IPS-18c (cell line): ENCODE measurements at regions not wholly inside any gene's neighbourhood (a gene's known extent, or its start where the extent isn't known, plus 50 kb on each side); places are given as distances from the start of the nearest gene placed in this dataset.

Source experiments
- H3K4me3 ChIP-seq: 2 replicates; pipeline ENCODE4 v1.7.0; 2013; ENCODE audit warnings: low read depth, mild to moderate bottlenecking, low read length, moderate library complexity; ENCODE audit not compliant: insufficient read depth
- H3K9me3 ChIP-seq: one replicate; pipeline ENCODE4 v1.6.1; 2013; ENCODE audit warnings: mild to moderate bottlenecking, low read length, moderate library complexity; ENCODE audit not compliant: control insufficient read depth, insufficient read depth

DNA sequence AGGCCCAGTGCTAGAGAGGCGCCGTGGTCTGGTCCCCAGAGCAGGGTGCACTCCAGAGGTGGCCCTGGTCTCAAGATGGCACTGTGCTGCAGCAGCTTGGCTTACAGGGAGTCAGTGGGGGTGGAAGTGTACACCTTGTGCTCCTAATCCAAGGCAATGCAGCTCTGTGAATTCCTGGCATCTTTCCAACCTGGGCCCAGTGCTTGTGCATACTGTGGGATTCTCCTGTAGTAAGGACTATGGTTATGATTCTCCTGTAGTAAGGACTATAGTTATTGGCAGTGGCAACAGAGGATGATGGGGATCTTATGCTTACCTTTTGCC lies 616.7 kb upstream of the REG3G start:
- no peaks in the 10 kb centered on the region for H3K9me3 ChIP-seq

DNA sequence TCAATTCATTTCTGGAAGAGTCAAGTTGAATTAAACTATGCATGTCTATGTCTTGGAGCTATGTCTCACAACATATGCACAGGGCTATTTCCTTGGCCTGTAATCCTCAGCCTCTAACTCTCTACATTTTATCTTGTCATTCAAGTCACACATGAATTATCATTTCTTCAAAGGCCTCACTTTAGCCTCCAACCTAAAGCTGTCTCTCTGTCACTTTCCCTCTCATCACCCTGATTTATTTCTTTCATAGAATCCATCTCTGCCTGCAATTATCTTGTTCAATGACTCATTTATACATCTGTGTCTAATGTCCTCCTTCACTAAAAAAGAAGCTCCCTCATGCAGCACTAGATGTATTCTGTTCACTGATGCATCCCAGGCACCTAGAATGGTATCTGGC lies 614.2 kb upstream of the REG3G start:
- Histone ChIP-seq H3K4me3 (no peak overlapping the region), H3K9me3 (no peaks in the 10 kb centered on the region)

More for the DNA sequence above, 616.7 kb upstream of the REG3G start:
- H3K4me3 ChIP-seq: no peak overlapping the region

- Histone ChIP-seq H3K9me3 (no peaks in the 10 kb centered on the region), H3K4me3 (no peak overlapping the region)
Measured at GRCh38 chr2:78416625-78417300, 608.7 kb upstream of the REG3G start.

- H3K4me3 ChIP-seq: no peak overlapping the region
- H3K9me3 ChIP-seq: no peaks in the 10 kb centered on the region
Measured at GRCh38 chr2:78417355-78417754, 608.1 kb upstream of the REG3G start.

DNA sequence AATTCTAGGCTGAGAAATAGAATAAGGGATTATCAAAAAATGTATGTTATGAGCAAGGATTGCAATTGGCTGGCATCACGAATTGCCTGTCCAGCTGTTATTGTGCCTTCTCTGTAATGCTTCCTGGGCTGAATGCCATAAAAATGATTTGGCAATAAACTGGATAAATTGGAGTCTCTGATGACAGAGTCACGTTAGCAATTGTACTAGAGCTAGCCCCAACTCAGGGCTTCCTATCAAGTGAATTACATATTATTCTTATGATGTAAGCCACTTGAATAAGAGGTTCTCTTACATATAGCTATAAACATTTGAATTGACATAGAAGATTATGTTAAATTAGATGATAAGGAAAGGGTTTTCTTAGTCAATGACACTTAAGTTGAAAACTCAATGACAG lies 607.5 kb upstream of the REG3G start:
- H3K9me3 ChIP-seq: no peaks in the 10 kb centered on the region
- no peak overlapping the region for H3K4me3 ChIP-seq

DNA sequence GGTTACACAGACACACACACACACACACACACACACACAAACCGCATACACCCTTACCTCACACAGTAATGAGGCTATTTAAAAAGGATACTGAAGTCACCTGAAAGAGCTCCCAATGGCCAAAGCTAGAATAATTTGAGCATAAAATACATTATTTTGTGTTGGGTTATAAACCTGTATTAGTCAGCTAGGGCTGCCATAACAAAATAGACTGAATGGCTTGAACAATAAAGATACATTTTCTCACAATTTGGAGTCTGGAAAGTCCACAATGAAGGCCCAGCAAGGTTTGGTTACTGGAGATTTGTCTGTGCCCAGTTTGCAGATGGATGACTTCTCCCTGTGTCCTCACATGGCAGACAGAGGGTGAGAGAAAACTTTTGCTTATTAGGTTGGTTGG lies 605.4 kb upstream of the REG3G start:
- H3K9me3 ChIP-seq: no peaks in the 10 kb centered on the region
- H3K4me3 ChIP-seq: no peak overlapping the region

DNA sequence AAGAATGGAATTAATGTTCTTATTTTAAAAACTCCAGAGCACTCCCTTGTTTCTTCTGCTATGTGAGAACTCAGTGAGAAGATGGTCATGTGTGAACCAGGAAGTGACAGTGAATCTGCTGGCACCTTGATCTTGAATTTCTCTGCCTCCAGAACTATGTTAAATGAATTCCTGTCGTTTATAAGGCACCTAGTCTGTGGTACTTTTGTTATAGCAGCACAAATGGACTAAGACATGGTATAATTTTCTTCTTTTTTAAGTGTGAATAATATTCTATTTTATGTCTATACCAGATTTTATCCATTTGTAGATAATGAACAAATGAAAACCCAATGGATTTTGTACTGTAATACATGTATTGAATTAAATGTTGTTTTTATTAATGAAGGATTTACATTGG lies 601.9 kb upstream of the REG3G start:
- Histone ChIP-seq H3K9me3 (no peaks in the 10 kb centered on the region), H3K4me3 (no peak overlapping the region)

DNA sequence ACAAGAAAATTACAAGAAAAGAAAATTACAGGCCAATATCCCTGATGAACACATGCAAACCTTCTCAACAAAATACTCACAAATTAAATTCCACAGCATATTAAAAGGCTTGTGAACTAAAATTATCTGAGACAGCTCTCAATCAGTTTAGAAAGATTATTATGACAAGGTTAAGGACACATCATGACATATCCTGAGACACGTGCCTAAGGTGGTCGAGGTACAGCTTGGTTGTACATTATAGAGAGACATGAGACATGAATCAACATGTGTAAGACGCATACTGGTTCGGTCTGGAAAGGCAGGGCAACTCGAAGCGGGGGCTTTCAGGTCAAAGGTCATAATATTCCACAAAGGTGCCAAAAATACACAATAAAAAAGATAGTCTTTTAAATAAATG lies 598.3 kb upstream of the REG3G start:
- no peaks in the 10 kb centered on the region for H3K9me3 ChIP-seq
- no peak overlapping the region for H3K4me3 ChIP-seq

DNA sequence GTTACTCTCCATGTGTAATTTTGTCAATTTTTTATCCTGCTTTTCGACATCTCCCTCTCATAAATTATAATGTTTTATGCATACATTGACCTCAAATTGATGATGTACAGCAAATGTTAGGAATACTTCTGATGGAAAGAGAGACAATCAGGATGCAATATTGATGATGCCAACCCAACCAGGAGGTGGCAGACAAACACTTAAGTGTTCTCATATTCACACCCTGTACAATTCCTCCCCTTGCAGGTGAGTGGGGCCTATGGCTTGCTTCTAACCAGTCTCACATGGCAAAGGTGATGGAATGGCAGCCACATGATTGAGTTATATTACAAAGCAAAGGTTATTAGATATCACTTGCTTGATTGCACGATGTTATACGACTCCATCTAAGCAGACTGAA lies 594.3 kb upstream of the REG3G start:
- H3K9me3 ChIP-seq: no peaks in the 10 kb centered on the region

DNA sequence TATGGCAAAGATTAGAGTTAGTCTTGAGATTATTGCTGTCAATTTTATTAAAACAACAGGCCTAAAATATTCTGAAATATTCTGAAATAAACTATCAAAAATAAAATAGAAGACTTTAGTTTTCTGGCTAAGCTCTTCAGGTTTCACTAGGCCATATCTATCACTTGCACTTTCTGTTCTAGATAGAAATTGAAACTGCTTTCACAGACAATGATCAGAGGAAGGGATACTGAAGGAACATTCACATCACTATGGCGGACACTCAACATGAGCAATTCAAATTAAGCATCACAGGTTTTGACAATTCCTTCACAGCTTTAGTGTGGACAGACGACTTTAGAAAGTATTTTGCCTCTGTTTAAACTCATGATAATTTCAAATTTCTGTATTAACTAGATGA lies 586.4 kb upstream of the REG3G start:
- H3K4me3 ChIP-seq: no peak overlapping the region
- H3K9me3 ChIP-seq: no peaks in the 10 kb centered on the region

More for the DNA sequence above, 594.3 kb upstream of the REG3G start:
- H3K4me3 ChIP-seq: no peak overlapping the region

DNA sequence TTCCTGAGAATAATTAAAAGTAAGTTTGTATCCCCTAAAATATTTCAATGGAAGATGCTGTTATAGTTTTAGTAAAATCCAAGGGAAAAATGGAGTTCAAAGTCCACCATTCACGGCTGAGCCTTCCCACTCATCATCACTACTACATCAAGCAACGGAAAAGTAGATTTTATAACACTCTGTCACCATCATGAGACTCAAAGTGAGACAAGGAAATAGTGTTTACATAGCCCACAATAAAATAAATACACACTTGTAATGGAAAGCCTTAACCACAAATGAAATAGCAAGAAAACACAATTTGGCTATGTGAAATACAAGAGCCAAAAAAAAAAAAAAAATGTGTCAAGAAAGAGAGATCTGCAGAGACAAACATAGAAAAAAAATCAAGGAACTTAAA lies 569.9 kb upstream of the REG3G start:
- no peak overlapping the region for H3K4me3 ChIP-seq
- no peaks in the 10 kb centered on the region for H3K9me3 ChIP-seq

DNA sequence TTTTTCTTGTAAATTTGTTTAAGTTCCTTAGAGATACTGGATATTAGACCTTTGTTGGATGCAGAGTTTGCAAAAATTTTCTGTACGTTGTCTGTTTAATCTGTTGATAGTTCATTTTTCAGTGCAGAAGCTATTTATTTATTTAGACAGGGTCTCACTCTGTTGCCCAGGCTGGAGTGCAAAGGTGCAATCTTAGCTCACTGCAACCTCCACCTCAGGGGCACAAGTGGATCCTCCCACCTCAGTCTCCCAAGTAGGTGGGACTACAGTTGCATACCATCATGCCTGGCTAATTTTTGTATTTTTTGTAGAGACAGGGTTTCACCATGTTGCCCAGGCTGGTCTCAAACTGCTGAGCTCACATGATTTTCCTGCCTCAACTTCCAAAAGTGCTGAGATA lies 568.2 kb upstream of the REG3G start:
- Histone ChIP-seq H3K9me3 (no peaks in the 10 kb centered on the region), H3K4me3 (no peak overlapping the region)

- H3K9me3 ChIP-seq: no peaks in the 10 kb centered on the region
- no peak overlapping the region for H3K4me3 ChIP-seq
Measured at GRCh38 chr2:78465707-78466106, 559.8 kb upstream of the REG3G start.

GRCh38 chr2:78476619-78477229 lies 548.8 kb upstream of the REG3G start:
- no peaks in the 10 kb centered on the region for H3K9me3 ChIP-seq
- no peak overlapping the region for H3K4me3 ChIP-seq

DNA sequence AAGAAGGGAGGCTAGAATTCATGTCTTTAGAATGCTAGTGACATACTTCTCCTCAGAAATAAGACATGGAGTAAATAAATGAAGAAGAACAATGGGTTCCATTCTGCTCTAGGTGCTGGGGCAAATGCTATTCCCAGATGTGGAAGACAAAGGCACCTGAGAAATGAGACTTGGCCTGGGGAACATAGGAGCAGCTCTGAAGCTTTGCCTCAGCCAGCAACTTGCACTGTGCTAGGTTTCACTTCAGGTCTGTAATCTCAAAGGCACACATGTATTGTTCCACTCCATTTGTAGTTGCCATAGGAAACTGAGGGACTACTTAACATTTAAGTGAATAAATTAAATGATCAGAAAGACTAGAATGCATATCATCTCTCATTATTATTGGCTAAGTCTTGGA lies 538.9 kb upstream of the REG3G start:
- H3K4me3 ChIP-seq: no peak overlapping the region

GRCh38 chr2:78498125-78498524 lies 527.4 kb upstream of the REG3G start:
- no peak overlapping the region for H3K4me3 ChIP-seq
- no peaks in the 10 kb centered on the region for H3K9me3 ChIP-seq

More for the DNA sequence above, 538.9 kb upstream of the REG3G start:
- no peaks in the 10 kb centered on the region for H3K9me3 ChIP-seq

GRCh38 chr2:78506301-78506700 lies 519.2 kb upstream of the REG3G start:
- H3K4me3 ChIP-seq: no peak overlapping the region
- H3K9me3 ChIP-seq: no peaks in the 10 kb centered on the region

DNA sequence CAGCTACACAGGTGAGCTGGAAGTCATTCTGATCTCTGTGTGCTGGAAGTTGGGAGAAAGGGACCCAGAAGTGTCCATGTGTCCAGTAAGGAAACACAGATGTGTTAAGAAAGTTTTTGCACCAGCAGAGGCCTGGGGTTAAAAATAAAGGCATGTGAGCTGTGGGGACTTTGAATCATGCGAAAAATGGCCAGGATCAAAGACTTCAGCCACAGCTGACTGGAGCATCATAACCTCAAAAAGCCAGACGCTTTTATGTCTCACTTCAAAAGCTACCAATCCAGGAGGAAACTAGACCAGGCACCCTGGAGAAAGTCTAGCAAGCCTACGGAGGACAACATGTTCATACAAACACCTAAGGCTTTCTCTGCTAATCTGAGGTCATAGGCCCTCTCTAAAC lies 503.6 kb upstream of the REG3G start:
- Histone ChIP-seq H3K9me3 (no peaks in the 10 kb centered on the region), H3K4me3 (no peak overlapping the region)

DNA sequence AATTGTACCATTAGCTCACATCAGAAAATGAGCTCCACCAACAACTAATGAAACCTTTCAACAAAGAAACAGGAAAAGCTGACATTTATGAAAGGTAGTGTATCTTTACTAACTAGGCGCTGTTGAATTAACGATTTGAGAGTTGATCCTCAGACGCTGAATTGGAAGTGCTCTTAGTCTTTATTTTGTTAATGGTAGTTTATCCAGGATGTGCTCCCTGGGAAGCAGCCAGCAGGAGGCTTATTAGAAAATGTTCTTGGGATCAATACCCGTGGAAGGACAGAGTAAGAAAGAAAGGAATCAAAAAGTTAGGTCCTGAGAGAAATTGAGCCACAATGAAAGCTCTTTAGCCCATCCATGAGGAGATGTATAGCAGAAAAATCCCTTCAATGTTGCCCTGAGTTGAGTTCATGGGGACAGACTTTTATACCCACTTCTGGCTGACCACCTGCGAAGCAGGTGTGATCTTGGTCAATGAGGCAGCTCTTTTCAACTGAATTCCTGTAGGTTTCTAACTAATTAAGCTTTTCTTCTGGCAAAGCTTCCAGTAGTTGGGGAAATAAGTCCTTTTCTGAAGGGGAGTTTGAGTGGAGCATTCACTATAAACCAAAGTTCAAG lies 492.6 kb upstream of the REG3G start:
- no peaks in the 10 kb centered on the region for H3K9me3 ChIP-seq

More for the DNA sequence above, 492.6 kb upstream of the REG3G start:
- H3K4me3 ChIP-seq: no peak overlapping the region
